HG03520 (cell line): ENCODE measurements at regions not wholly inside any gene's neighbourhood (a gene's known extent, or its start where the extent isn't known, plus 50 kb on each side); places are given as distances from the start of the nearest gene placed in this dataset.

ENCODE experiments used
- ATAC-seq: cut with Tn5 transposase; IDR thresholded peaks from one replicate; pipeline ENCODE4 v1.9.1; 2021; ENCODE audit warnings: mild to moderate bottlenecking, moderate library complexity; ENCODE audit not compliant: unreplicated experiment

GRCh38 chr16:87183647-87184046 lies 133.5 kb downstream of the C16orf95 start:
- ATAC-seq: no peak

- no peak for ATAC-seq
Measured at GRCh38 chr16:87185308-87185707, 131.9 kb downstream of the C16orf95 start.

- no peak for ATAC-seq
Measured at GRCh38 chr16:87185983-87186382, 131.2 kb downstream of the C16orf95 start.

- ATAC-seq: no peak
Measured at GRCh38 chr16:87186446-87186845, 130.7 kb downstream of the C16orf95 start.

GRCh38 chr16:87186876-87187533 lies 130.2 kb downstream of the C16orf95 start:
- no peak for ATAC-seq

- ATAC-seq: no peak
Measured at GRCh38 chr16:87188104-87188503, 129.1 kb downstream of the C16orf95 start.

- no peak for ATAC-seq
Measured at GRCh38 chr16:87189426-87189825, 127.8 kb downstream of the C16orf95 start.

GRCh38 chr16:87190288-87191230 lies 126.6 kb downstream of the C16orf95 start:
- ATAC-seq: no peak

GRCh38 chr16:87192452-87193073 lies 124.6 kb downstream of the C16orf95 start:
- no peak for ATAC-seq

- no peak for ATAC-seq
Measured at GRCh38 chr16:87194172-87194571, 123.0 kb downstream of the C16orf95 start.

GRCh38 chr16:87195161-87195560 lies 122.0 kb downstream of the C16orf95 start:
- no peak for ATAC-seq

GRCh38 chr16:87196231-87196630 lies 121.0 kb downstream of the C16orf95 start:
- no peak for ATAC-seq

- no peak for ATAC-seq
Measured at GRCh38 chr16:87196661-87197060, 120.5 kb downstream of the C16orf95 start.

GRCh38 chr16:87198328-87198832 lies 118.8 kb downstream of the C16orf95 start:
- no peak for ATAC-seq

- no peak for ATAC-seq
Measured at GRCh38 chr16:87198881-87199280, 118.3 kb downstream of the C16orf95 start.

- ATAC-seq: no peak
Measured at GRCh38 chr16:87199379-87199778, 117.8 kb downstream of the C16orf95 start.

GRCh38 chr16:87199901-87200300 lies 117.3 kb downstream of the C16orf95 start:
- no peak for ATAC-seq

- no peak for ATAC-seq
Measured at GRCh38 chr16:87200637-87201036, 116.6 kb downstream of the C16orf95 start.

- ATAC-seq: no peak
Measured at GRCh38 chr16:87201052-87201451, 116.1 kb downstream of the C16orf95 start.

- no peak for ATAC-seq
Measured at GRCh38 chr16:87201790-87202189, 115.4 kb downstream of the C16orf95 start.

- no peak for ATAC-seq
Measured at GRCh38 chr16:87202346-87202745, 114.8 kb downstream of the C16orf95 start.
